ENCODE measurements at regions not wholly inside any gene's neighbourhood (a gene's known extent, or its start where the extent isn't known, plus 50 kb on each side); places are given as distances from the start of the nearest gene placed in this dataset.

- peaks cover 11% of the 10 kb centered on the region; the same call in 2 of the 3 replicates for H3K9me3 Mint-ChIP-seq
- no peak overlapping the region for H3K4me3 ChIP-seq
- 0 out of 2 replicates have a peak, but pooled peaks cover 4% of the 10 kb centered on the region for H3K9me2 ChIP-seq (ENCODE audit: insufficient read depth)
- H3K27me3 Mint-ChIP-seq (ENCODE audit: insufficient read depth, low read depth, poor library complexity), result peaks cover 2% of the 10 kb centered on the region
- no peak overlapping the region for H2AFZ ChIP-seq
- no peaks in the 10 kb centered on the region; the same call in 2 of the 3 replicates for H3K36me3 Mint-ChIP-seq (ENCODE audit: low read depth)
- no peaks in the 10 kb centered on the region for H3F3A ChIP-seq (replicated peaks; ENCODE audit: low read depth)
- TF ChIP-seq ZNF462 (CRISPR knock-in tag; IDR thresholded peaks at IDR 0.05), result no peak
- H3K79me2 ChIP-seq (replicated peaks; ENCODE audit: insufficient read depth), result no peaks in the 10 kb centered on the region
- ATAC-seq (no peak), DNase-seq (ENCODE audit: low spot score) (no peak)
- no peak overlapping the region for H3K27ac ChIP-seq (ENCODE audit: low read depth)
- no peaks in the 10 kb centered on the region for H3K27me3 ChIP-seq (ENCODE audit: insufficient read depth)
- no peaks in the 10 kb centered on the region for H3K4me1 Mint-ChIP-seq
- H3K36me3 ChIP-seq (ENCODE audit: insufficient read depth), result no peaks in the 10 kb centered on the region
- no peak overlapping the region for H3K4me3 Mint-ChIP-seq
- no peaks in the 10 kb centered on the region for H4K20me1 ChIP-seq (replicated peaks; ENCODE audit: insufficient read depth)
- no peak overlapping the region for H3K27ac Mint-ChIP-seq
- H3K4me1 ChIP-seq (ENCODE audit: insufficient read depth), result no peaks in the 10 kb centered on the region
- H3K4me2 ChIP-seq, result no peak overlapping the region
Observed at GRCh38 chr5:2611659-2612058, 139.8 kb downstream of the IRX2 start.

- Histone ChIP-seq H3K27me3 (ENCODE audit: insufficient read depth) (no peaks in the 10 kb centered on the region), H3K4me1 (ENCODE audit: insufficient read depth) (no peaks in the 10 kb centered on the region), H3K36me3 (ENCODE audit: insufficient read depth) (no peaks in the 10 kb centered on the region), H3K27ac (ENCODE audit: low read depth) (no peak overlapping the region), H3K4me3 (no peak overlapping the region), H3K79me2 (replicated peaks; ENCODE audit: insufficient read depth) (no peaks in the 10 kb centered on the region), H3K9me2 (ENCODE audit: insufficient read depth) (0 out of 2 replicates have a peak, but pooled peaks cover 4% of the 10 kb centered on the region), H3K4me2 (no peak overlapping the region), H3F3A (replicated peaks; ENCODE audit: low read depth) (no peaks in the 10 kb centered on the region), H4K20me1 (replicated peaks; ENCODE audit: insufficient read depth) (no peaks in the 10 kb centered on the region), H2AFZ (no peak overlapping the region)
- H3K4me1 Mint-ChIP-seq, result no peaks in the 10 kb centered on the region
- no peak for DNase-seq (ENCODE audit: low spot score)
- no peaks in the 10 kb centered on the region; the same call in 2 of the 3 replicates for H3K36me3 Mint-ChIP-seq (ENCODE audit: low read depth)
- H3K4me3 Mint-ChIP-seq, result no peak overlapping the region
- H3K9me3 Mint-ChIP-seq, result peaks cover 8% of the 10 kb centered on the region; the same call in 2 of the 3 replicates
- peaks cover 2% of the 10 kb centered on the region for H3K27me3 Mint-ChIP-seq (ENCODE audit: insufficient read depth, low read depth, poor library complexity)
- no peak for ATAC-seq
- H3K27ac Mint-ChIP-seq, result no peak overlapping the region
- TF ChIP-seq REST (IDR thresholded peaks at IDR 0.05; ENCODE audit: unreplicated experiment) (no peak), STAT1 (IDR thresholded peaks at IDR 0.05; ENCODE audit: unreplicated experiment) (no peak), CREB1 (CRISPR knock-in tag; IDR thresholded peaks at IDR 0.05; ENCODE audit: low read depth) (no peak), EZH2phosphoT487 (IDR thresholded peaks at IDR 0.05; ENCODE audit: unreplicated experiment) (no peak), CTCF (conservative IDR thresholded peaks at IDR 0.05; ENCODE audit: low read depth in 2 of 2) (no peak), JUNB (IDR thresholded peaks at IDR 0.05; ENCODE audit: unreplicated experiment) (no peak), ZNF114 (CRISPR knock-in tag; IDR thresholded peaks at IDR 0.05) (no peak)
Observed at GRCh38 chr5:2610986-2611385, 140.5 kb downstream of the IRX2 start.

All from GM23338 (cell line).